ENCODE measurements at regions not wholly inside any gene's neighbourhood (a gene's known extent, or its start where the extent isn't known, plus 50 kb on each side); places are given as distances from the start of the nearest gene placed in this dataset.

DNA sequence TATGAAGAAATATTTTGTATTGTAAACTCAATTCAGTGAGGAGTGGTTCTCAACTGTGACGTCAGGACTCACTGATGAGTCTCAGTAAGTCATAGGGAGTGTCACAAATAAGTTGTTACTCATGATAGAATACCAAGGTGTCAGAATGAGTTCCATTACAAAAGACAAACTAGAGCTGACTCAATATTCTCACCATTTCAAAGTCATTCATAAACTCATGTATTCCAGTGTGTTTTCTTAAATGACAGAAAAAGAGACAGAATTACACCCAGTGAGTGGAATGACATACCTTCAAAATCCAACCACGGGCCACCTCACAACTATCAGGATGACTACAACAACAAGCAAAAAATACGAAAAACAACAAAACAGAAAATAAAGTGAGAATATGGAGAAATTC, 321.5 kb downstream of the ENC1 start:
- H3K36me3 ChIP-seq (ENCODE audit: control insufficient read depth in 2 of 2, insufficient read depth in 1 of 2, low read length in 2 of 2) = no peaks in the 10 kb centered on the region
- CTCF ChIA-PET = no interaction called here
- POLR2A ChIA-PET = interaction anchor here (0.5 kb wide), 1 partner anchor 218 kb away, joined by 3 read pairs; no protein-coding TSS in a partner anchor
- no peaks in the 10 kb centered on the region for H3K4me1 ChIP-seq (ENCODE audit: control insufficient read depth, insufficient read depth, low read length)
- H3K4me3 ChIP-seq (ENCODE audit: low read depth, low read length) = no peak overlapping the region
- H3K27ac ChIP-seq (ENCODE audit: extremely low read depth, low read depth, low read length) = no peak overlapping the region
- no peaks in the 10 kb centered on the region for H3K9me3 ChIP-seq (ENCODE audit: control insufficient read depth, insufficient read depth, low read depth, low read length)
- TF ChIP-seq, protein P1, sequence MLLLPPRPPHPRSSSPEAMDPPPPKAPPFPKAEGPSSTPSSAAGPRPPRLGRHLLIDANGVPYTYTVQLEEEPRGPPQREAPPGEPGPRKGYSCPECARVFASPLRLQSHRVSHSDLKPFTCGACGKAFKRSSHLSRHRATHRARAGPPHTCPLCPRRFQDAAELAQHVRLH (tag by site-specific recombination; IDR thresholded peaks at IDR 0.05) = no peak
- TF ChIP-seq ZXDB (tag by site-specific recombination; IDR thresholded peaks at IDR 0.05) (no peak), ZNF529 (tag by site-specific recombination; IDR thresholded peaks at IDR 0.05; ENCODE audit: insufficient replicate concordance) (no peak), ZNF394 (tag by site-specific recombination; IDR thresholded peaks at IDR 0.05; ENCODE audit: borderline replicate concordance) (no peak), ZNF37A (tag by site-specific recombination; IDR thresholded peaks at IDR 0.05) (no peak), ZNF777 (tag by site-specific recombination; IDR thresholded peaks at IDR 0.05; ENCODE audit: borderline replicate concordance) (no peak), BCL11B (tag by site-specific recombination; IDR thresholded peaks at IDR 0.05; ENCODE audit: low read depth) (no peak), ZNF335 (tag by site-specific recombination; conservative IDR thresholded peaks at IDR 0.05) (no peak), ZNF214 (tag by site-specific recombination; IDR thresholded peaks at IDR 0.05; ENCODE audit: borderline replicate concordance) (no peak), KLF16 (tag by site-specific recombination; IDR thresholded peaks at IDR 0.05) (no peak), ZNF549 (tag by site-specific recombination; IDR thresholded peaks at IDR 0.05) (no peak)

DNA sequence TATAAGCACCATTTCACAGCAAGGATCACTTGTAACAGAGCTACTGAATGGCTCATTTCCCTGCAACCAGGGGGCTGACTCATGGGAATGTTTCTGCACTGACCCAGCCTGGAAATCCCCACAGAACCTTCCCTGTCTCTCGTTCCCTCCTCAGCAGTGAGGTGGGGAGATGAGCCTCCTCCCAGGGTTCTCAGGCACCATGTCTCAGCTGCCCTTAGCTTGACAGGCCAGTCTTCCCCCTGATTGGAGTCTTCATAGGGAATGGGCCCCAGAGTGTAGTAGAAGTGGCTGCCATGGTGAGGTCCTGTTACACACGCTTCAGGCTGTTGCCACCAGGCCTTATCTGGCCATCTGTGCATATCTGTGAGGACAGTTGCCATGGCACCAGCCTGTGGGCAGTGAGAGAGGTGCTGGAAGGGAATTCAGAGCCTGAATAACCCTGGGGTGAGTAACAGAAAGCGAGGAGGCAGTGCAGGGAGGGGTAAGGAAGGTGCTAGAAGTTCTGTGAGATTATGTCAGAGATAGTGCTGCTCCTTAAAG, 324.4 kb downstream of the ENC1 start:
- no peak overlapping the region for H3K27ac ChIP-seq (ENCODE audit: extremely low read depth, low read depth, low read length)
- H3K36me3 ChIP-seq (ENCODE audit: control insufficient read depth in 2 of 2, insufficient read depth in 1 of 2, low read length in 2 of 2) = no peaks in the 10 kb centered on the region
- TF ChIP-seq ZSCAN30 (tag by site-specific recombination; IDR thresholded peaks at IDR 0.05) (no peak), ZNF112 (tag by site-specific recombination; IDR thresholded peaks at IDR 0.05) (no peak), MZF1 (tag by site-specific recombination; IDR thresholded peaks at IDR 0.05; ENCODE audit: borderline replicate concordance) (peak; percentile 51; the same call in 1 of the 2 replicates), ZNF701 (tag by site-specific recombination; IDR thresholded peaks at IDR 0.05) (no peak), ZNF335 (tag by site-specific recombination; conservative IDR thresholded peaks at IDR 0.05) (peak; percentile 10; the same call in 1 of the 2 replicates), ZNF792 (tag by site-specific recombination; IDR thresholded peaks at IDR 0.05) (no peak), ZNF175 (tag by site-specific recombination; IDR thresholded peaks at IDR 0.05) (no peak), ZBTB48 (tag by site-specific recombination; IDR thresholded peaks at IDR 0.05) (peak; percentile 44; the same call in 1 of the 2 replicates), ZNF16 (tag by site-specific recombination; IDR thresholded peaks at IDR 0.05; ENCODE audit: low read depth) (no peak), ZNF24 (tag by site-specific recombination; IDR thresholded peaks at IDR 0.05) (no peak), ZNF791 (tag by site-specific recombination; IDR thresholded peaks at IDR 0.05) (no peak), OSR2 (tag by site-specific recombination; IDR thresholded peaks at IDR 0.05) (no peak), ZFHX2 (tag by site-specific recombination; conservative IDR thresholded peaks at IDR 0.05) (peak; percentile 25; the same call in 1 of the 2 replicates), ZNF501 (tag by site-specific recombination; IDR thresholded peaks at IDR 0.05) (0 out of 2 replicates have a peak, but pooled peaks have one; percentile 29), ZNF292 (tag by site-specific recombination; IDR thresholded peaks at IDR 0.05; ENCODE audit: borderline replicate concordance, low read depth) (no peak), ZNF600 (tag by site-specific recombination; IDR thresholded peaks at IDR 0.05) (no peak), ZNF239 (tag by site-specific recombination; IDR thresholded peaks at IDR 0.05) (no peak), ZNF747 (tag by site-specific recombination; IDR thresholded peaks at IDR 0.05) (no peak), ZNF133 (tag by site-specific recombination; IDR thresholded peaks at IDR 0.05) (0 out of 2 replicates have a peak, but pooled peaks have one; percentile 13)
- TF ChIP-seq, protein P2, sequence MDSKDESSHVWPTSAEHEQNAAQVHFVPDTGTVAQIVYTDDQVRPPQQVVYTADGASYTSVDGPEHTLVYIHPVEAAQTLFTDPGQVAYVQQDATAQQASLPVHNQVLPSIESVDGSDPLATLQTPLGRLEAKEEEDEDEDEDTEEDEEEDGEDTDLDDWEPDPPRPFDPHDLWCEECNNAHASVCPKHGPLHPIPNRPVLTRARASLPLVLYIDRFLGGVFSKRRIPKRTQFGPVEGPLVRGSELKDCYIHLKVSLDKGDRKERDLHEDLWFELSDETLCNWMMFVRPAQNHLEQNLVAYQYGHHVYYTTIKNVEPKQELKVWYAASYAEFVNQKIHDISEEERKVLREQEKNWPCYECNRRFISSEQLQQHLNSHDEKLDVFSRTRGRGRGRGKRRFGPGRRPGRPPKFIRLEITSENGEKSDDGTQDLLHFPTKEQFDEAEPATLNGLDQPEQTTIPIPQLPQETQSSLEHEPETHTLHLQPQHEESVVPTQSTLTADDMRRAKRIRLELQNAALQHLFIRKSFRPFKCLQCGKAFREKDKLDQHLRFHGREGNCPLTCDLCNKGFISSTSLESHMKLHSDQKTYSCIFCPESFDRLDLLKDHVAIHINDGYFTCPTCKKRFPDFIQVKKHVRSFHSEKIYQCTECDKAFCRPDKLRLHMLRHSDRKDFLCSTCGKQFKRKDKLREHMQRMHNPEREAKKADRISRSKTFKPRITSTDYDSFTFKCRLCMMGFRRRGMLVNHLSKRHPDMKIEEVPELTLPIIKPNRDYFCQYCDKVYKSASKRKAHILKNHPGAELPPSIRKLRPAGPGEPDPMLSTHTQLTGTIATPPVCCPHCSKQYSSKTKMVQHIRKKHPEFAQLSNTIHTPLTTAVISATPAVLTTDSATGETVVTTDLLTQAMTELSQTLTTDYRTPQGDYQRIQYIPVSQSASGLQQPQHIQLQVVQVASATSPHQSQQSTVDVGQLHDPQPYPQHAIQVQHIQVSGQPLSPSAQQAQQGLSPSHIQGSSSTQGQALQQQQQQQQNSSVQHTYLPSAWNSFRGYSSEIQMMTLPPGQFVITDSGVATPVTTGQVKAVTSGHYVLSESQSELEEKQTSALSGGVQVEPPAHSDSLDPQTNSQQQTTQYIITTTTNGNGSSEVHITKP (tag by site-specific recombination; IDR thresholded peaks at IDR 0.05) = peak; percentile 35; the same call in 1 of the 2 replicates
- TF ChIP-seq, protein P3, sequence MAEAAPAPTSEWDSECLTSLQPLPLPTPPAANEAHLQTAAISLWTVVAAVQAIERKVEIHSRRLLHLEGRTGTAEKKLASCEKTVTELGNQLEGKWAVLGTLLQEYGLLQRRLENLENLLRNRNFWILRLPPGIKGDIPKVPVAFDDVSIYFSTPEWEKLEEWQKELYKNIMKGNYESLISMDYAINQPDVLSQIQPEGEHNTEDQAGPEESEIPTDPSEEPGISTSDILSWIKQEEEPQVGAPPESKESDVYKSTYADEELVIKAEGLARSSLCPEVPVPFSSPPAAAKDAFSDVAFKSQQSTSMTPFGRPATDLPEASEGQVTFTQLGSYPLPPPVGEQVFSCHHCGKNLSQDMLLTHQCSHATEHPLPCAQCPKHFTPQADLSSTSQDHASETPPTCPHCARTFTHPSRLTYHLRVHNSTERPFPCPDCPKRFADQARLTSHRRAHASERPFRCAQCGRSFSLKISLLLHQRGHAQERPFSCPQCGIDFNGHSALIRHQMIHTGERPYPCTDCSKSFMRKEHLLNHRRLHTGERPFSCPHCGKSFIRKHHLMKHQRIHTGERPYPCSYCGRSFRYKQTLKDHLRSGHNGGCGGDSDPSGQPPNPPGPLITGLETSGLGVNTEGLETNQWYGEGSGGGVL (tag by site-specific recombination; IDR thresholded peaks at IDR 0.05) = peak; percentile 51; the same call in 1 of the 2 replicates

More for the DNA sequence above, 324.4 kb downstream of the ENC1 start:
- no peak overlapping the region for H3K4me3 ChIP-seq (ENCODE audit: low read depth, low read length)
- ChIA-PET POLR2A (no interaction called here), CTCF (interaction anchor here (1.1 kb wide), 2 partner anchors 18 to 51 kb away, joined by 3 read pairs; no protein-coding TSS in a partner anchor)
- no peaks in the 10 kb centered on the region for H3K9me3 ChIP-seq (ENCODE audit: control insufficient read depth, insufficient read depth, low read depth, low read length)
- no peaks in the 10 kb centered on the region for H3K4me1 ChIP-seq (ENCODE audit: control insufficient read depth, insufficient read depth, low read length)

Measured in HEK293 (cell line).